H1 (cell line): ENCODE measurements at regions not wholly inside any gene's neighbourhood (a gene's known extent, or its start where the extent isn't known, plus 50 kb on each side); places are given as distances from the start of the nearest gene placed in this dataset.

Experiments used
- ASH2L ChIP-seq: fragments of 200-600, 300-600 bp; sonication (generic); IDR thresholded peaks from one replicate; pipeline ENCODE4 v1.7.1; 2017; ENCODE audit warnings: low read length
- CBX8 ChIP-seq: fragments of 300-800, 300-1000 bp; sonication (generic); IDR thresholded peaks from 2 replicates; pipeline ENCODE4 v1.7.1; 2016; ENCODE audit warnings: low read depth, low read length, borderline replicate concordance
- CEBPB ChIP-seq: IDR thresholded peaks from 2 replicates; pipeline ENCODE4 v1.6.1; 2012; ENCODE audit warnings: low read depth, low read length
- CTBP2 ChIP-seq: IDR thresholded peaks from 2 replicates; pipeline ENCODE4 v1.7.0; 2011; ENCODE audit warnings: borderline replicate concordance, mild to moderate bottlenecking, moderate library complexity, mixed read lengths, low read length; ENCODE audit not compliant: insufficient read depth, insufficient read length
- EGR1 ChIP-seq: IDR thresholded peaks from 2 replicates; pipeline ENCODE4 v1.6.1; 2011; ENCODE audit warnings: low read depth, low read length, borderline replicate concordance
- JUND ChIP-seq: IDR thresholded peaks from 2 replicates; pipeline ENCODE4 v1.6.1; 2011; ENCODE audit warnings: mild to moderate bottlenecking, improper control_type of control experiment, low read length
- KDM1A ChIP-seq: fragments of 200-600, 300-600 bp; sonication (generic); IDR thresholded peaks from 2 replicates; pipeline ENCODE4 v1.7.1; 2016; ENCODE audit warnings: mild to moderate bottlenecking, low read length, borderline replicate concordance
- KDM4A ChIP-seq: IDR thresholded peaks from one replicate; pipeline ENCODE4 v1.7.1; 2012; ENCODE audit warnings: low read depth, mild to moderate bottlenecking, moderate library complexity, low read length, inconsistent platforms; ENCODE audit not compliant: severe bottlenecking
- RBBP5 ChIP-seq: IDR thresholded peaks from 2 replicates; pipeline ENCODE4 v1.7.1; 2012; ENCODE audit warnings: low read depth, mild to moderate bottlenecking, inconsistent platforms, low read length, moderate library complexity, borderline replicate concordance
- SP2 ChIP-seq: IDR thresholded peaks from 2 replicates; pipeline ENCODE4 v1.6.1; 2012; ENCODE audit warnings: mild to moderate bottlenecking, low read length, inconsistent platforms
- ZNF274 ChIP-seq: IDR thresholded peaks from 2 replicates; pipeline ENCODE4 v1.7.0; 2012; ENCODE audit warnings: low read length, borderline replicate concordance; ENCODE audit errors: extremely low read depth
- TF ChIP-seq, protein P1 (sequence below): fragments of 300-600 bp; sonication (generic); IDR thresholded peaks from 2 replicates; pipeline ENCODE4 v1.7.1; 2012; ENCODE audit warnings: low read length, moderate library complexity, mild to moderate bottlenecking, inconsistent platforms; ENCODE audit not compliant: insufficient replicate concordance

DNA sequence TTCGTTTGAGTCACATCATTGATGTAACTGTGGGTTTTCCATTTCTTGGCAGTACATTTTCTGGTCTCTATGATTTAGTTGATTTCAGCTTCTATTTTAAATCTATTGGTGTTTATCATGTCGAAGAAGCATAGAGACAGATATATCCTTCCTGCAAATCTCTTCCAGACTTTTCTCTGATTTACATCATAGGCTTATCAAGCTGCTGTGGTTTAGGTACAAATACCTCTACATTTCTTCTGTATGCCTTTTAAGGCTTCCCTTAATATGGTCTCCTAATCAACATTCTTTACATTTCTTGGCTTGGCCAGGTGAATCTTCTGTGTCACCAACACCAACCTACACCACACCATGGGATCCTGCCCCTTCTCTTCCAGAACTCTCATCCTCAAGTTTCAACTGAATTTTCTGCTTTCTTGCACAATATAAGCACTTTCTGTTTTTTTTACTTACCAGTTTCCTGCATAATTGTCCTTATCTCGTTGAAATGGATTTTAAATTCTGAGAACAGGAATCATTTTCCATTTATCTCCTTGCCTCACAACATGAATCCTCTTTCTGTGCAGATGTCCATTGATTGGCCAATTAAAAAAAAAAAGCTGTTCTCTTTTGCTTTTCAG lies 626.9 kb downstream of the ANKRD50 start (continued):
- TF ChIP-seq, protein P1, sequence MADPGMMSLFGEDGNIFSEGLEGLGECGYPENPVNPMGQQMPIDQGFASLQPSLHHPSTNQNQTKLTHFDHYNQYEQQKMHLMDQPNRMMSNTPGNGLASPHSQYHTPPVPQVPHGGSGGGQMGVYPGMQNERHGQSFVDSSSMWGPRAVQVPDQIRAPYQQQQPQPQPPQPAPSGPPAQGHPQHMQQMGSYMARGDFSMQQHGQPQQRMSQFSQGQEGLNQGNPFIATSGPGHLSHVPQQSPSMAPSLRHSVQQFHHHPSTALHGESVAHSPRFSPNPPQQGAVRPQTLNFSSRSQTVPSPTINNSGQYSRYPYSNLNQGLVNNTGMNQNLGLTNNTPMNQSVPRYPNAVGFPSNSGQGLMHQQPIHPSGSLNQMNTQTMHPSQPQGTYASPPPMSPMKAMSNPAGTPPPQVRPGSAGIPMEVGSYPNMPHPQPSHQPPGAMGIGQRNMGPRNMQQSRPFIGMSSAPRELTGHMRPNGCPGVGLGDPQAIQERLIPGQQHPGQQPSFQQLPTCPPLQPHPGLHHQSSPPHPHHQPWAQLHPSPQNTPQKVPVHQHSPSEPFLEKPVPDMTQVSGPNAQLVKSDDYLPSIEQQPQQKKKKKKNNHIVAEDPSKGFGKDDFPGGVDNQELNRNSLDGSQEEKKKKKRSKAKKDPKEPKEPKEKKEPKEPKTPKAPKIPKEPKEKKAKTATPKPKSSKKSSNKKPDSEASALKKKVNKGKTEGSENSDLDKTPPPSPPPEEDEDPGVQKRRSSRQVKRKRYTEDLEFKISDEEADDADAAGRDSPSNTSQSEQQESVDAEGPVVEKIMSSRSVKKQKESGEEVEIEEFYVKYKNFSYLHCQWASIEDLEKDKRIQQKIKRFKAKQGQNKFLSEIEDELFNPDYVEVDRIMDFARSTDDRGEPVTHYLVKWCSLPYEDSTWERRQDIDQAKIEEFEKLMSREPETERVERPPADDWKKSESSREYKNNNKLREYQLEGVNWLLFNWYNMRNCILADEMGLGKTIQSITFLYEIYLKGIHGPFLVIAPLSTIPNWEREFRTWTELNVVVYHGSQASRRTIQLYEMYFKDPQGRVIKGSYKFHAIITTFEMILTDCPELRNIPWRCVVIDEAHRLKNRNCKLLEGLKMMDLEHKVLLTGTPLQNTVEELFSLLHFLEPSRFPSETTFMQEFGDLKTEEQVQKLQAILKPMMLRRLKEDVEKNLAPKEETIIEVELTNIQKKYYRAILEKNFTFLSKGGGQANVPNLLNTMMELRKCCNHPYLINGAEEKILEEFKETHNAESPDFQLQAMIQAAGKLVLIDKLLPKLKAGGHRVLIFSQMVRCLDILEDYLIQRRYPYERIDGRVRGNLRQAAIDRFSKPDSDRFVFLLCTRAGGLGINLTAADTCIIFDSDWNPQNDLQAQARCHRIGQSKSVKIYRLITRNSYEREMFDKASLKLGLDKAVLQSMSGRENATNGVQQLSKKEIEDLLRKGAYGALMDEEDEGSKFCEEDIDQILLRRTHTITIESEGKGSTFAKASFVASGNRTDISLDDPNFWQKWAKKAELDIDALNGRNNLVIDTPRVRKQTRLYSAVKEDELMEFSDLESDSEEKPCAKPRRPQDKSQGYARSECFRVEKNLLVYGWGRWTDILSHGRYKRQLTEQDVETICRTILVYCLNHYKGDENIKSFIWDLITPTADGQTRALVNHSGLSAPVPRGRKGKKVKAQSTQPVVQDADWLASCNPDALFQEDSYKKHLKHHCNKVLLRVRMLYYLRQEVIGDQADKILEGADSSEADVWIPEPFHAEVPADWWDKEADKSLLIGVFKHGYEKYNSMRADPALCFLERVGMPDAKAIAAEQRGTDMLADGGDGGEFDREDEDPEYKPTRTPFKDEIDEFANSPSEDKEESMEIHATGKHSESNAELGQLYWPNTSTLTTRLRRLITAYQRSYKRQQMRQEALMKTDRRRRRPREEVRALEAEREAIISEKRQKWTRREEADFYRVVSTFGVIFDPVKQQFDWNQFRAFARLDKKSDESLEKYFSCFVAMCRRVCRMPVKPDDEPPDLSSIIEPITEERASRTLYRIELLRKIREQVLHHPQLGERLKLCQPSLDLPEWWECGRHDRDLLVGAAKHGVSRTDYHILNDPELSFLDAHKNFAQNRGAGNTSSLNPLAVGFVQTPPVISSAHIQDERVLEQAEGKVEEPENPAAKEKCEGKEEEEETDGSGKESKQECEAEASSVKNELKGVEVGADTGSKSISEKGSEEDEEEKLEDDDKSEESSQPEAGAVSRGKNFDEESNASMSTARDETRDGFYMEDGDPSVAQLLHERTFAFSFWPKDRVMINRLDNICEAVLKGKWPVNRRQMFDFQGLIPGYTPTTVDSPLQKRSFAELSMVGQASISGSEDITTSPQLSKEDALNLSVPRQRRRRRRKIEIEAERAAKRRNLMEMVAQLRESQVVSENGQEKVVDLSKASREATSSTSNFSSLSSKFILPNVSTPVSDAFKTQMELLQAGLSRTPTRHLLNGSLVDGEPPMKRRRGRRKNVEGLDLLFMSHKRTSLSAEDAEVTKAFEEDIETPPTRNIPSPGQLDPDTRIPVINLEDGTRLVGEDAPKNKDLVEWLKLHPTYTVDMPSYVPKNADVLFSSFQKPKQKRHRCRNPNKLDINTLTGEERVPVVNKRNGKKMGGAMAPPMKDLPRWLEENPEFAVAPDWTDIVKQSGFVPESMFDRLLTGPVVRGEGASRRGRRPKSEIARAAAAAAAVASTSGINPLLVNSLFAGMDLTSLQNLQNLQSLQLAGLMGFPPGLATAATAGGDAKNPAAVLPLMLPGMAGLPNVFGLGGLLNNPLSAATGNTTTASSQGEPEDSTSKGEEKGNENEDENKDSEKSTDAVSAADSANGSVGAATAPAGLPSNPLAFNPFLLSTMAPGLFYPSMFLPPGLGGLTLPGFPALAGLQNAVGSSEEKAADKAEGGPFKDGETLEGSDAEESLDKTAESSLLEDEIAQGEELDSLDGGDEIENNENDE = no peak
- TF ChIP-seq CEBPB = no peak
- no peak for TF ChIP-seq CTBP2
- no peak for TF ChIP-seq KDM1A
- TF ChIP-seq EGR1 = no peak
- no peak for TF ChIP-seq SP2
- TF ChIP-seq RBBP5 = no peak
- TF ChIP-seq CBX8 = no peak
- no peak for TF ChIP-seq ASH2L
- no peak for TF ChIP-seq ZNF274
- TF ChIP-seq KDM4A = no peak
- TF ChIP-seq JUND = no peak
